ENCODE measurements at regions not wholly inside any gene's neighbourhood (a gene's known extent, or its start where the extent isn't known, plus 50 kb on each side); places are given as distances from the start of the nearest gene placed in this dataset.

- ATAC-seq = no peak
- no peak overlapping the region for H3K27ac ChIP-seq
- no peak for TF ChIP-seq POLR2A (IDR thresholded peaks at IDR 0.05)
- TF ChIP-seq CTCF (IDR thresholded peaks at IDR 0.05 in 4 of 5, conservative IDR thresholded peaks at IDR 0.05 in 1 of 5) = no peak
- no peaks in the 10 kb centered on the region for H3K36me3 ChIP-seq
- H3K27me3 ChIP-seq = no peaks in the 10 kb centered on the region
- no peaks in the 10 kb centered on the region for H3K9me3 ChIP-seq
- H3K4me3 ChIP-seq = no peak overlapping the region
- DNase-seq = no peak
- no peaks in the 10 kb centered on the region for H3K4me1 ChIP-seq
- intact Hi-C loops (cut with DNase I; ENCODE audit: low total_unique reads) = no loop called here
- in situ Hi-C loops (cut with MboI; ENCODE audit: low sequenced_read_pairs in 4 of 4) = no loop called here
Measured at GRCh38 chr2:173708806-173709205, 256.4 kb downstream of the SP3 start.

GRCh38 chr2:173711816-173712215 lies 253.4 kb downstream of the SP3 start:
- intact Hi-C loops (cut with DNase I; ENCODE audit: low total_unique reads) (no loop called here), in situ Hi-C loops (cut with MboI; ENCODE audit: low sequenced_read_pairs in 4 of 4) (no loop called here)
- Histone ChIP-seq H3K27ac (no peak overlapping the region), H3K9me3 (no peaks in the 10 kb centered on the region), H3K27me3 (no peaks in the 10 kb centered on the region), H3K4me1 (no peaks in the 10 kb centered on the region), H3K4me3 (no peak overlapping the region), H3K36me3 (no peaks in the 10 kb centered on the region)
- no peak for DNase-seq
- no peak for ATAC-seq
- no peak for TF ChIP-seq CTCF (IDR thresholded peaks at IDR 0.05 in 4 of 5, conservative IDR thresholded peaks at IDR 0.05 in 1 of 5)
- TF ChIP-seq POLR2A (IDR thresholded peaks at IDR 0.05) = no peak

GRCh38 chr2:173713904-173714555 lies 251.1 kb downstream of the SP3 start:
- DNase-seq (no peak), ATAC-seq (no peak)
- TF ChIP-seq CTCF (IDR thresholded peaks at IDR 0.05 in 4 of 5, conservative IDR thresholded peaks at IDR 0.05 in 1 of 5) = no peak
- TF ChIP-seq POLR2A (IDR thresholded peaks at IDR 0.05) = no peak
- H3K4me1 ChIP-seq = no peaks in the 10 kb centered on the region
- H3K27ac ChIP-seq = no peak overlapping the region
- no peak overlapping the region for H3K4me3 ChIP-seq
- intact Hi-C loops (cut with DNase I; ENCODE audit: low total_unique reads) = no loop called here
- in situ Hi-C loops (cut with MboI; ENCODE audit: low sequenced_read_pairs in 4 of 4) = no loop called here
- no peaks in the 10 kb centered on the region for H3K27me3 ChIP-seq
- no peaks in the 10 kb centered on the region for H3K9me3 ChIP-seq
- H3K36me3 ChIP-seq = no peaks in the 10 kb centered on the region

GRCh38 chr2:173715441-173715840 lies 249.7 kb downstream of the SP3 start:
- no peaks in the 10 kb centered on the region for H3K36me3 ChIP-seq
- no peak overlapping the region for H3K27ac ChIP-seq
- H3K4me1 ChIP-seq = no peaks in the 10 kb centered on the region
- H3K4me3 ChIP-seq = no peak overlapping the region
- ATAC-seq (no peak), DNase-seq (no peak)
- no peaks in the 10 kb centered on the region for H3K27me3 ChIP-seq
- H3K9me3 ChIP-seq = no peaks in the 10 kb centered on the region
- intact Hi-C loops (cut with DNase I; ENCODE audit: low total_unique reads) (no loop called here), in situ Hi-C loops (cut with MboI; ENCODE audit: low sequenced_read_pairs in 4 of 4) (no loop called here)
- TF ChIP-seq CTCF (IDR thresholded peaks at IDR 0.05 in 4 of 5, conservative IDR thresholded peaks at IDR 0.05 in 1 of 5) (no peak), POLR2A (IDR thresholded peaks at IDR 0.05) (no peak)
